GM18511 (cell line): ENCODE measurements at regions not wholly inside any gene's neighbourhood (a gene's known extent, or its start where the extent isn't known, plus 50 kb on each side); places are given as distances from the start of the nearest gene placed in this dataset.
"Not testable (repeated sequence)": the region's sequence is repeated elsewhere in the genome, so short reads cannot be mapped to it uniquely, and the experiment has no call there.

Experiments
- ATAC-seq: cut with Tn5 transposase; IDR thresholded peaks from one replicate; pipeline ENCODE4 v1.9.1; 2021; ENCODE audit warnings: mild to moderate bottlenecking, moderate library complexity; ENCODE audit not compliant: unreplicated experiment

DNA sequence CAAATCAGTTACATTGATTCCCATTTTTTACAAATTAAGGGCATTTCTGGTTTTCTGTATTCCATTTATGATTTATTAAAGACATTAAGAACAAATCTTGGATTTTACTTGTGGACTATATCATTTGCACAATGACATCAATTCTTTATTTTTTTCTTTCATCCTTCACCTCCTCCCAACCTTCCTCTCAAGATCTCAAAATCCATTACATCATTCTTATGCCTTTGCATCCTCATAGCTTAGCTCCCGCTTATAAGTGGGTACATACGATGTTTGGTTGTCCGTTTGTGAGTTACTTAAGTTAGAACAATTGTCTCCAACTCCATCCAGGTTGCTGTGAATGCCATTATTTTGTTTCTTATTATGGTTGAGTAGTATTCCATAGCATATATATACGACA lies 752.8 kb downstream of the CD109 start:
- no peak for ATAC-seq

DNA sequence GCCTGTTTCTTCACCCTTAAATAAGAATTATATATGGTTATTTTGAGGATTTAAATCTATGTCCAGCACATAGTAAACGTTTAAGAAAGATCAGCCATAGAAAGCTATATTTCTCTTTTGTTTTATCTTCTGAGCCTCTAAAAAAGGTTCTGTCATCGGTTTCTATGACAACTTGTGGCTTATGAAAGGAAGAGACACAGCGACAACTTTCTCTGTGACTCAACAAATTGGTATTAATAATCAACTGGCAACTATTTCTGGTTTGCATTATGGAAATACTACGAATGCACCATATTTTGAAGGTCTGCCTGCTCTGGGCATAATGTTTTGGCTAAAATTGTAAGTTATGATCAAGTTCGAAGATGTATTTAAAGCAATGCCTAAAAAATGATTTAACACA lies 751.0 kb downstream of the CD109 start:
- peak; percentile 92 for ATAC-seq

DNA sequence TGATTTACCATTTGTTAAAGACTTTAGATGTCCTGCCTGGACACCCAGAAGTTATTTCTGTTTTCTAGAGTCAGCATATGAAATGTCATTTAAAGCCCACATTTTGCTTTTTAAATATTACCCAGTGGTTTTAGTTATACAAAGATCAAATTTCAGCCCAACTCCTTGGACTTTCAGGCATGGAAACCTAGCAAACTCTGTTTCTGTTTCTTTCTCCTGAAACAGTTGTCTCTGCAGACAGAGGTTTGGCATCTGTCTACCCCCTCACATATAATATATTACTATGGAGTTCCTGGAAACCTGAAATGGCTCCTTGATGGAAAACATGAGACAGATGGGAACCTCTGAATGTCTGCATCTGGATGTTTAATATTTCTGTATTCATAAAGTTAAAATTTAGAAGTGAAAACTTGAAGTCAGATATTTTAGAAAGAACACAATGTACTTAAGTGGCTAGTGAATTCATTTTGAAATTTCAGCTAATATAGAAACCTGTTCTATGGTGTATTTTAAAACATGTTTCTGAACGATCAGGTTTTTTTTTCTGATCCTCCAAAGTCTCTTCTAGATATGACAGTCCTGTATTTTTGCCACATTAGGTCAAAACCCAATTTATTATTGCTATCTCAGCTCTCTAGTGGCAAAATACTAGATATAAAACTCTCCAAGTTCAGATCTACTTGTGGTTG lies 743.3 kb downstream of the CD109 start:
- ATAC-seq: no peak

DNA sequence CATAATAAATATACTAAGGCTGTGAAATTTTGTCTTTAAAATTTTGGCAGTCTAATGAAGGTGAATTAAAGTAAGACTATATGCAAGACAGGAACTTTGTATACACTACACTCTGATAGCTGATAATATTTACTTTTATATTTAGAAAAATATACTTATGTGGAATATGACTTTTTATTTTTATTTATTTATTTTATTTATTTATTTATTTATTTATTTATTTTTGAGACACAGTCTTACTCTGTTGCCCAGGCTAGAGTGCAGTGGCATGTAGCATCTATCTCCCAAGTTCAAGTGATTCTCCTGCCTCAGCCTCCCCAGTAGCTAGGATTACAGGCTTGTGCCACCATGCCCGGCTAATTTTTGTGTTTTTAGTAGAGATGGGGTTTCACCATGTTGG lies 742.4 kb downstream of the CD109 start:
- ATAC-seq: not testable (repeated sequence)

DNA sequence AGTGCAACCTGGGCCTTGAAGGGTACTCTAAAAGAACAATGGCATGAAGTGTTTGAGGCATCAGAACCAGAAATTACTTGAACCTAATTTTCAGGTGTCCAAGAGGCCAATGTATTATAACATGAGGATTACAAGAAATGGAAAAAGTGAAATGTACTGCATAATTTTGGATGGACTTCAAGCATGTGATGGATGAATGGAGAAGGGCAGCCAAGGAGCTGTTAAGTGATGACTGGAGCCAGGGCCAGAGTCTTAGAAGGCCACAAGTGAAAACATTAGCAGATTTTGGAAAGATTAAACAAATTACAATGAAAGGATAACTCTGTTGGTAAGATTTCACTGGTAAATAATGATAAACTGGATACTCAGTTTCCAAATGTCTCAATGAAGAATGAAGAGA lies 738.2 kb downstream of the CD109 start:
- ATAC-seq: no peak

DNA sequence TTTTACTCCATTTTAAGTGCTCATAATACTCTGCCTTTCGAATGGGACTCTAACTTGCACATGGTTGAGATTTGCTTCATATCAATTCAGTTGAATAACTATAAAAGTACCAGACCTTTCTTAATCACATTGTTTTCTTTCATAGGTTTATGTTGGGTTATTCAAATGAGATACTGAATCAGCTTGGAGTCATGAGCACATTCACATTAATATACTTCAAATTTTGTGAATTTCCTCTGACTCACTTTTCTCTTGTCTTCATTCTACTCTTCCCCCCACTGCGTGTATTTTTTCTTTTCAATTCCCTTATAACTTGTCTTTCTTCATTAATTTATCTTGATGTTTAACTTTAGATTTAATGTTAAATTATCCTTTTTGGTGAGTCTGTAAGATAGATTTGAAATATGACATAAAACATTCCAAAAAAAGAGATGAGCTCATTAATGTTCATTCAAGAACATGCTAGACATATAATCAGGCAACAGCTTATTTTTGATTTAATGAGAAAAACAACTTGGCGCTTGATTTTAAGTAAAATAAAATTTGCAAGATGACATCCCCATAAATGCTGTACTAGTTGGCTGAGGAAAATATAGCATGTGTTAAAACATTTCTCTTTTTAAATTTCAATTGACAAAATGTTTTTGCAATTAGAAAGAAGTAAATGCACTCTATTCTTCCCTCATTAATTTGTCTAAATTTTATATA lies 736.0 kb downstream of the CD109 start:
- ATAC-seq: no peak

DNA sequence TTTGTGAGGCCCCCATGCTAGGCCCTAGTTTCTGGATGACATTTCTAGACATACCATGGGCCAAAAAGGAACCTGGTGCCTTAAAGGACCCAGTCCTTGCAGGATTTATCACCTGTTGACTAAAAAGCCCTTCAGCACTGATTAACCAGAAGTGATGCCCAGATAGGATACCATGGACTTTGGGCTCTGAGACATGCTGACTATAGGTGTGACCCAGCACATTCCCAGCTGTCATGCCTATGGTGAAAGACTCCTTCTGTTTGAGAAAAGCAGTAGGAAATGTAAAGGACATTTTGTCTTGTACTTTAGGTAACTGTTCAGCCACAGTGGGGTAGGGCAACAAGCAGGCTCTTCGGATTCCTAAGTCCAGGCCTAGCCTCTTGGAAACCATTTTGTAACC lies 724.2 kb downstream of the CD109 start:
- ATAC-seq: no peak

DNA sequence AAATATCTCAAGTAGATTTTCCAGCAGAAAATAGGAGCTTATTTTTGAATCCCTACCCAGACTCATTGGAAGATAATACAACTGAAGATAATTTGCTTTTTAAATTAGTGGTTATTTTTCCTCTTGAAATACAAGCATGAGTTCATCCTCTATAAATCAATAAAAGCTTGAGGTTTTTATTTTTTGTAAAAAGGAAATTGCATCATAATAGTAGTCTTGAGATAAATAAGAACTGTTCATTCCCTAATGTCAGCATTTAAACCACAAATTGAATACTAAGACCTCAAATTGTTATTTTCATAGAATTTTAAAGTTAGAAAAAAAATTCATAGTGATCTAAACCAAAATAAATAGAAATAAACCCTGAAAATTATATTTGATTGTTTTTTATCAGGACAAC lies 719.1 kb downstream of the CD109 start:
- no peak for ATAC-seq

DNA sequence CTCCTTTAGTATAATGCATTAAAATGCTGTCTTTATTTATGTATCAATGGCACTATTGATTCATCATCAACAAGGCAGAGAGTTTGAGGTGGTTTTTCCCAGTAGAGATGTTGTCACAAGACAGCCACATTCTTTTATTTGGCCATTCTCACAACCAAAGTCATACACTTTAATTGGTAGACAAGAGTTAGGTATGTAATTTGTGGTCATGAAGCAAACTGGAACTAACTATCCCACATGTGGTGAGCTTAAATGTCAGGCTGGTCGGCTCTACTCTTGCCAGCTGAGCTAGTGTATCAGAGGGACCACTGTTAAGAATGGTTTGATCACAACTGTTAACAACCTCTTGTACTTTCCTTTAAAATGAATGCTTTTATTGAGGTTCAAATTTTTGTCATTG lies 714.6 kb downstream of the CD109 start:
- no peak for ATAC-seq

DNA sequence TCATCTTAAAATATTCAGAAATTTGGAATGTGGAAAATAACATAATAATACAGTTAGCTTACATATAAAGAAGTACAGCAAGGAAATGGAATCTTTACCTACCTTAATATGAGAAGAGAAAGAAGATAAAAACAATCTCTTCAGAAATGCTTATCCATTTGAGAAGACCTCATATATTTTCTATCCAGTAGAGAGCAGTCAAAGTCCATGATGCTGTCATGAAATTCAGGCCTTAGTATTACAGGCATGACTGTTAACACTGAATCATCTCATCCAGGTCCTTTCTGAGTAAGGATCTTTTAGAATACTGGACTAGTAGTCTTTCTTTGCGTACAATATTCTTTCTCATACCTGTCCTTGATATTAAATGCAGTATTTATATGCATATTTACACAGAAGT lies 713.4 kb downstream of the CD109 start:
- ATAC-seq: peak; percentile 92

DNA sequence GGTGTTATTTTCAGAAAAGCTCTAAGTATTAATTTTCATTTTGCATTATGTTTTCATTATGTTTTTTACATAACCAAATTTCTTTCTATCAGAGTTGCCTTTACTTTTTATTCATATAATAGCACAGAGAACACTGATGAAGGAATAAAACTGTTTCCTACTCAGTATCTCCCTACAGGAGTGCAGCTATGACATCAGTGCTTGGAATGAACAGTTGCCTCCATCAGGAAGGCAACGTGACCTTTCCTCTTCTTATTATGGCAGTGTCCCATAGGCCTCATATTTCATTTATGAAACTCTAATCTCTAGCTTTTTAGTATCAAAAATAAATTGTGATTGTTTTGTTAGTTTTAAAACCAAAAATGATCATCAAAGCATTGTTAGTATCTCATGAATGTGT lies 712.8 kb downstream of the CD109 start:
- ATAC-seq: no peak

DNA sequence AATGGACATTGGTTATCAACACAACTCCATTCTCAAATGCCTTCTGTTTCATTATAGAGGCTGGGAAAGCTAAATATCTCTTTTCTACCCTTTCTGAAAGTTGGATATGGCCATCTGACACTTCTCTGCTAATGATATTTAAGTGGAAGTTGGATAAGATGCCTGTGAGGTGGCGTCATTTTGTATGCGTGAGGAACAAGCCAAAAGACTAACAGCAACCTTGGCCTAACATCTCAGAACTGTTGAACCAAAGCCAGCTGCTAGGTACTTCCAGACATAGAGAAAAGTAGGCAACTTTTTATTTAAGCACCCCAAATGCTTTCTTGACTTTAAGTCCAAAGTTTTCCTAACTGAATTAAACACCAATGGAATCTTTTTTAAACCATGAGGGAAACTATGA lies 708.4 kb downstream of the CD109 start:
- ATAC-seq: no peak

DNA sequence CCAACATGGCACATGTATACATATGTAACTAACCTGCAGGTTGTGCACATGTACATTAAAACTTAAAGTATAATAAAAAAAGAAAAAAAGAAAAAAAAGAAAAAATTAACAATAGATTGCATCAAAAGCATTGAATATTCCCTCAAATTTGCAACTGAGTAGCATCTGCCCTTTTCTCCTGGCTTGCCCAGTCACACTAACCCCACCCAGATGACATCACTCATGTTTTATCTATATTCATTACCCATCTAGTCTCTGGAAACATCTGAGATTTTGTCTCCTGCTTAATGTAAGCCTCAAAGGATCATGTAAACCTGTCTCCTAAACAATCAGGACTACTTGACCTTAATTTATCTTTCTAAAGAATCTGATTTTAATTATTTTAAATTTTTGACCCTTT lies 706.8 kb downstream of the CD109 start:
- no peak for ATAC-seq

DNA sequence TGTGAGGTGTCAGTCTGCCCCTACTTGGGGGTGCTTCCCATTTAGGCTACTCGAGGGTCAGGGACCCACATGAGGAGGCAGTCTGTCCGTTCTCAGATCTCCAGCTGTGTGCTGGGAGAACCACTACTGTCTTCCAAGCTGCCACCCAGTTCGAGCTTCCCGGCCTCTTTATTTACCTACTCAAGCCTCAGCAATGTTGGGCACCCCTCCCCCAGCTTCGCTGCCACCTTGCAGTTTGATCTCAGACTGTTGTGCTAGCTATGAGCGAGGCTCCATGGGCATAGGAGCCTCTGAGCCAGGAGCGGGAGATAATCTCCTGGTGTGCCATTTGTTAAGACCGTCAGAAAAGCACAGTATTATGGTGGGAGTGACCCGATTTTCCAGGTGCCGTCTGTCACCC lies 682.4 kb downstream of the CD109 start:
- not testable (repeated sequence) for ATAC-seq

DNA sequence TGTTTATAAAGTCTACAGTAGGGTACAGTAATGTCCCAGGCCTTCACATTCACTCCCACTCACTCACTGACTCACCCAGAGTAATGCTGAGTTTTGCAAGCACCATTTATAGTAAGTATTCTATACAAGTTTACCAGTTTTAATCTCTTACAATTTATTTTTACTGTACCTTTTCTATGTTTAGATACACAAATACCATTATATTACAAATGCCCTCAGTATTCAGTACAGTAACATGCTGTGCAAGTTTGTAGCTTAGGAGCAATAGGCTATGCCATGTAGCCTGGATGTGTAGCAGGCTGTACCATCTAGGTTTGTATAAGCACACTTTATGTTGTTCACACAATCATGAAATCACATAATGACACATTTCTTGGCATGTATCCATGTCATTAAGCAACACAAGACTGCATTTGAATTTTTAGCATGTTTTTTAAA lies 673.6 kb downstream of the CD109 start:
- ATAC-seq: no peak

DNA sequence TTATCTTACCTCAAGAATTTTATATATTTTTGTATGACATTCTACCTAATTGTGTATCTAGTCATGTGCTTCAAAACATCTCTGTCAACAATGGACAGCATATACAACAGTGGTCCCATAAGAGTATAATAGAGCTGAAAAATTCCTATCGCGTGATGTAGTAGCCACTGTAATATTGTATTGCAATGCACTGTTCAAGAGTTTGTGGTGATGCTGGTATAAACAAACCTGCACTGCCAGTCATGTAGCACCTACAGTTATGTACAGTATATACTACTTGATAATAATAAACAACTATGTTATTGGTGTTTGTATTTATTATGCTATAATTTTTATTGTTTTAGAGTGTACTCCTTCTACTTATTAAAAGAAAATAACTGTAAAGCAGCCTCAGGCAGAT lies 672.7 kb downstream of the CD109 start:
- no peak for ATAC-seq

DNA sequence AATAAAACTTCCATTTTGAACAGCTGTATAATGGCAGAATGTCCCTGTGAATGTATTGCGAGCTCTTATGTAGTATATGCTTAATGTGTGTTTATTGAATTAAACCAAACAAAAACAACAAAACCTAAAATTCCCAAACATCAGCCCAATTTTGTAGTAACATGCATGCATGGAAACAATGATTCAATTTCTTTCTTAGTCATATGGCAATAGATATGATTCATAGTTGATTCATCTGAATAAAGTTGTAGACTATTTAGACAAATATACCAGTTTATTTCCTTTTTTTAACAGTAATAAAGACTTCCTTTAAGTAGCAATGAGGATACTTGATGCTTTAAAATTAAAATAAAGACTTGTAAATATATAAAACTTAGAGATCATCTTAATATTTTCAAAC lies 670.6 kb downstream of the CD109 start:
- no peak for ATAC-seq

DNA sequence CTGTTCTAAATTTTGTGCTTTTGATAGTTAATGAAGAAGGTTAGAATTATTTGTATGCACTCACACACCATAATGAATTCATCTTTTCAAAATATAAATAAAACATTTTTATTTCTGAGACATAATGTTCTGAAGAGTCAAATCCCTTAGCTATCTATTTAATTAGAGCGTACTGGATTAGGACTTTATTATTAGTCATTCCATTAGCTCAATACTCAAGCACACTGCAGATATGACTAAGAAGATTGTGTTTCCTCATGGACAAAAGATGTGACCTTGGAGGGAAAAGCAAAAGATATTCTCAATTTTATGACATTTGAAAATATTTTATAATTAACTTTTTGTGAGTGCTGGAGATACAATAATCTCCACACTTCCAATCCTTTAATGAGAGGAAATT lies 666.4 kb downstream of the CD109 start:
- no peak for ATAC-seq

DNA sequence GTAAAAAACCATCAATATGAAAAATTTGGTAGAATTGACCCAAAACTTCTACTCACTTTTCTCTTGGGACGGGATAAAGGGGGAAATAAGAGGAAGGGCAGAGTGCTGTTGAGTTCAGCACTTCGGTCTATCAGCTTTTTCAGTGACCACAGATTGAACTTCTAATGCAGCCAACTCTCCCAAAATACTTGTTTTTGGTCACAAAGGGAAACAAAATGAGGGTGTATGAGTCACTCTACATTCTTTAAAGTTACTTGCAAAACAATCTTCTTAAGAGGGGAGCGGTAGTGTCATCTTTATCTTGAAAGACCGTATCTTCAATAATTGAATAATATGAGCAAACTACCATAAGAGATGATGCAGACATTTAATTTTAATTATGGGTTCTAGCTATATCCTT lies 661.3 kb downstream of the CD109 start:
- no peak for ATAC-seq

DNA sequence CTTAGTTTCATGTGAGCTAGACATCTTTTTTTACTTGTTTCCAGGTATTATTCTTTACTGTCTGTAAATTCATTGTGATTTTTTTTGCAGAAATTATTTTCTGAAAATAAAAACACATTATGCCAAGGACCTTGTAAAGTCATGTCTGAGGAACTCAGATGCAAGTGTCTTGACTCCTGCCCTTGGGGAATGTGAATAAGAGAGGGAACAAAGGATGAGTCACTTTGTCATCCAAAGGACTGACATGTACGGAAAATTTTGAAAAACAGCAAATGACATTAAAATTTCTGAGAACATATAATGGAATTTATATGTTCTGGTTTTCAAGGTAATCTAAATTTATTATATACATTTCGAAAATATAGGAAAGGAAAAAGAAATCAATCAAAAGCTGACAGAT lies 660.4 kb downstream of the CD109 start:
- no peak for ATAC-seq

DNA sequence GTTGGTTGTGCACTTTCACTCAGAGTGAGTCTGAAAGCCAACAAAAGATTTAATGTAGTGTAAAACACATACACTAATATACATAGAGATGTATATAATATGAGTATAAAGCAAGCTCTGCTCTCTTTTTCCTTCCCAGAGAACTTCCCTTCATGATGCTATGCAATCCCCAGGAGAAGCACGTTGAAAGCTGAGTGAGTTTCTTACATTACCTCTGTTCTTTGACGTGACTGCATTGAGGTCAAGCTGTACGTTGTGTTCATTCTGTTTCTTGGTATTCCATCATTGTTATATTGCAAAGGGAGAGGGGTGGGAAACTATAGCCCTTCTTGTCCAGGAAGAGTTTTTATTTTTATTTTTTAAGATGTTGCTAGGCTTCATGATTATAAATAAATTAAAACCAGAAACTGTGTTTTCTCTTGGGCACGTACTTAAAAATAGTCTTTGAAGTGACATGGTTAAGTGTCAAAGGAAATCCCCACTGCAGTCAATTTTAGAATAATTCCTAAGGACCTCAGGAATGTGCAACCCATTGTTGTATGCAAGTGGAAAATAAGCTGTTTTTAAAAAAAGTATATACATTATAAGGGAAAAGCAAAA lies 651.0 kb downstream of the CD109 start:
- no peak for ATAC-seq

DNA sequence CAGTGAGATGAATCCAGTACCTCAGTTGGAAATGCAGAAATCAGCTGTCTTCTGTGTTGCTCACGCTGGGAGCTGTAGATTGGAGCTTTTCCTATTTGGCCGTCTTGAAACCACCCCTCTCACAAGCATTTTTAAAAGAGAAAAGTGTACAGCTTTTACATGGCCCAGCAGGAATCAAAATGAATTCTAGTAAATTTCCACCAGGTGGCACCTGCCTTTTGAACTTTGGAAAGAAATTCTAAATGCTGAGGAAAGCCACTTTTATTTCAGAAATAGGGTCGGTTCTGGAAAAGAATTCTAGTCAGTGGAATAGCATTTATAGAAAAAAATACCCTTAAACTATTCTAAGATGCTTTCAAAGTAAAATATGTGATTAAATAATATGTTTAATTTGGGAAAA lies 647.8 kb downstream of the CD109 start:
- ATAC-seq: no peak
